ENCODE measurements at regions not wholly inside any gene's neighbourhood (a gene's known extent, or its start where the extent isn't known, plus 50 kb on each side); places are given as distances from the start of the nearest gene placed in this dataset.

- H3K4me3 ChIP-seq (ENCODE audit: low read length): no peak overlapping the region
- no peak for DNase-seq (ENCODE audit: low read depth)
- TF ChIP-seq, protein P1, sequence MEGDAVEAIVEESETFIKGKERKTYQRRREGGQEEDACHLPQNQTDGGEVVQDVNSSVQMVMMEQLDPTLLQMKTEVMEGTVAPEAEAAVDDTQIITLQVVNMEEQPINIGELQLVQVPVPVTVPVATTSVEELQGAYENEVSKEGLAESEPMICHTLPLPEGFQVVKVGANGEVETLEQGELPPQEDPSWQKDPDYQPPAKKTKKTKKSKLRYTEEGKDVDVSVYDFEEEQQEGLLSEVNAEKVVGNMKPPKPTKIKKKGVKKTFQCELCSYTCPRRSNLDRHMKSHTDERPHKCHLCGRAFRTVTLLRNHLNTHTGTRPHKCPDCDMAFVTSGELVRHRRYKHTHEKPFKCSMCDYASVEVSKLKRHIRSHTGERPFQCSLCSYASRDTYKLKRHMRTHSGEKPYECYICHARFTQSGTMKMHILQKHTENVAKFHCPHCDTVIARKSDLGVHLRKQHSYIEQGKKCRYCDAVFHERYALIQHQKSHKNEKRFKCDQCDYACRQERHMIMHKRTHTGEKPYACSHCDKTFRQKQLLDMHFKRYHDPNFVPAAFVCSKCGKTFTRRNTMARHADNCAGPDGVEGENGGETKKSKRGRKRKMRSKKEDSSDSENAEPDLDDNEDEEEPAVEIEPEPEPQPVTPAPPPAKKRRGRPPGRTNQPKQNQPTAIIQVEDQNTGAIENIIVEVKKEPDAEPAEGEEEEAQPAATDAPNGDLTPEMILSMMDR (conservative IDR thresholded peaks at IDR 0.05; ENCODE audit: low read length): no peak
Measured at GRCh38 chrY:14246948-14247347, 190.9 kb downstream of the VCY1B start.

GRCh38 chrY:14248878-14249576 lies 193.0 kb downstream of the VCY1B start:
- TF ChIP-seq, protein P1 (conservative IDR thresholded peaks at IDR 0.05; ENCODE audit: low read length): no peak
- no peak overlapping the region for H3K4me3 ChIP-seq (ENCODE audit: low read length)
- no peak for DNase-seq (ENCODE audit: low read depth)

- TF ChIP-seq, protein P1 (conservative IDR thresholded peaks at IDR 0.05; ENCODE audit: low read length): no peak
- no peak overlapping the region for H3K4me3 ChIP-seq (ENCODE audit: low read length)
- DNase-seq (ENCODE audit: low read depth): no peak
Measured at GRCh38 chrY:14255965-14256816, 200.2 kb downstream of the VCY1B start.

DNA sequence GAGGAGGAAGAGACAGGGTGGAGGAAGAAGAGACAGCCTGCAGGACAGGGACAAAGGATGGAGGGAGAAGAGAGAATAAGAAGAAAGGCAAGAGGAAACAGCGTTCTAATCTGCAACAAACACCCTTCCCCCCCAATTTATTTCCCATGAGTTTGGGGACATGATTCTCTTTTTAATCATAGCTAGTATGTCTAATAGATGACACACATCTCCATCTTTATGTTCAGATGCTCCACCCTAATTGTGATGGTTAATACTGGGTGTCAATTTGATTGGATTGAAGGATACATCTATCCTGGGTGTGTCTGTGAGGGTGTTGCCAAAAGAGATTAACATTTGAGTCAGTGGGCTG lies 200.8 kb downstream of the VCY1B start:
- TF ChIP-seq, protein P1 (conservative IDR thresholded peaks at IDR 0.05; ENCODE audit: low read length): no peak
- no peak for DNase-seq (ENCODE audit: low read depth)
- no peak overlapping the region for H3K4me3 ChIP-seq (ENCODE audit: low read length)

- no peak overlapping the region for H3K4me3 ChIP-seq (ENCODE audit: low read length)
- TF ChIP-seq, protein P1 (conservative IDR thresholded peaks at IDR 0.05; ENCODE audit: low read length): no peak
- no peak for DNase-seq (ENCODE audit: low read depth)
Measured at GRCh38 chrY:14277029-14277428, 221.0 kb downstream of the VCY1B start.

GRCh38 chrY:14290656-14291375 lies 233.5 kb upstream of the NLGN4Y start:
- TF ChIP-seq, protein P1 (conservative IDR thresholded peaks at IDR 0.05; ENCODE audit: low read length): no peak
- peak; percentile 37 for DNase-seq (ENCODE audit: low read depth)
- H3K4me3 ChIP-seq (ENCODE audit: low read length): no peak overlapping the region

All from AG10803 (cell line).